ENCODE measurements at regions not wholly inside any gene's neighbourhood (a gene's known extent, or its start where the extent isn't known, plus 50 kb on each side); places are given as distances from the start of the nearest gene placed in this dataset.
"Not testable (repeated sequence)": the region's sequence is repeated elsewhere in the genome, so short reads cannot be mapped to it uniquely, and the experiment has no call there.

GRCh38 chr7:142581341-142581740 is 167.9 kb upstream of the PRSS1 start:
- WGBS, 2 donors: 66 to 68% methylated on average over 4 of the region's 4 CpGs
- no peaks in the 10 kb centered on the region for H3K4me1 ChIP-seq
- no peak overlapping the region for H3K4me3 ChIP-seq
- no peaks in the 10 kb centered on the region for H3K27me3 ChIP-seq
- intact Hi-C loops (cut with DNase I; ENCODE audit: low total_unique reads): no loop called here
- no peak for DNase-seq
- H3K9me3 ChIP-seq: no peaks in the 10 kb centered on the region
- H3K27ac ChIP-seq: no peak overlapping the region
- H3K36me3 ChIP-seq (ENCODE audit: low read depth, missing control alignments): no peaks in the 10 kb centered on the region
- TF ChIP-seq CTCF (IDR thresholded peaks at IDR 0.05): no peak
- no peak for TF ChIP-seq POLR2A (IDR thresholded peaks at IDR 0.05)

GRCh38 chr7:142579946-142580345 is 169.3 kb upstream of the PRSS1 start:
- Histone ChIP-seq H3K27me3 (no peaks in the 10 kb centered on the region), H3K4me3 (no peak overlapping the region), H3K27ac (no peak overlapping the region), H3K4me1 (no peaks in the 10 kb centered on the region), H3K36me3 (ENCODE audit: low read depth, missing control alignments) (no peaks in the 10 kb centered on the region), H3K9me3 (no peaks in the 10 kb centered on the region)
- TF ChIP-seq CTCF (IDR thresholded peaks at IDR 0.05) (no peak), POLR2A (IDR thresholded peaks at IDR 0.05) (no peak)
- DNase-seq: no peak
- WGBS, 2 donors: 88 to 96% methylated on average over 1 of the region's 1 CpG
- intact Hi-C loops (cut with DNase I; ENCODE audit: low total_unique reads): no loop called here

- H3K36me3 ChIP-seq (ENCODE audit: low read depth, missing control alignments); DNase-seq; H3K27me3 ChIP-seq; H3K9me3 ChIP-seq; H3K4me1 ChIP-seq; H3K4me3 ChIP-seq; intact Hi-C loops (cut with DNase I; ENCODE audit: low total_unique reads); H3K27ac ChIP-seq: not testable (repeated sequence)
- WGBS, 2 donors: 46 to 52% methylated on average over 12 to 25 of the region's 25 CpGs
These were observed 173.9 kb upstream of the PRSS1 start for GRCh38 chr7:142575351-142575750.

GRCh38 chr7:142571581-142571980 is 177.7 kb upstream of the PRSS1 start:
- intact Hi-C loops (cut with DNase I; ENCODE audit: low total_unique reads): no loop called here
- no peak for TF ChIP-seq CTCF (IDR thresholded peaks at IDR 0.05)
- TF ChIP-seq POLR2A (IDR thresholded peaks at IDR 0.05): no peak
- 81 to 86% methylated on average over 3 of the region's 3 CpGs for WGBS, 2 donors
- no peaks in the 10 kb centered on the region for H3K36me3 ChIP-seq (ENCODE audit: low read depth, missing control alignments)
- no peaks in the 10 kb centered on the region for H3K27me3 ChIP-seq
- no peak overlapping the region for H3K4me3 ChIP-seq
- no peak overlapping the region for H3K27ac ChIP-seq
- H3K4me1 ChIP-seq: no peaks in the 10 kb centered on the region
- no peak for DNase-seq
- no peaks in the 10 kb centered on the region for H3K9me3 ChIP-seq

GRCh38 chr7:142569851-142570250 is 179.4 kb upstream of the PRSS1 start:
- Histone ChIP-seq H3K27me3 (no peaks in the 10 kb centered on the region), H3K36me3 (ENCODE audit: low read depth, missing control alignments) (no peaks in the 10 kb centered on the region), H3K4me1 (no peaks in the 10 kb centered on the region), H3K27ac (no peak overlapping the region), H3K9me3 (no peaks in the 10 kb centered on the region), H3K4me3 (no peak overlapping the region)
- intact Hi-C loops (cut with DNase I; ENCODE audit: low total_unique reads): no loop called here
- WGBS, 2 donors: 87% methylated on average over 1 of the region's 1 CpG; no CpG with 5 or more reads in 1 of the 2 donors
- DNase-seq: no peak
- TF ChIP-seq CTCF (IDR thresholded peaks at IDR 0.05): no peak
- no peak for TF ChIP-seq POLR2A (IDR thresholded peaks at IDR 0.05)

Measured in testis (tissue), 2 donors.